SJSA1 (cell line): ENCODE measurements at regions not wholly inside any gene's neighbourhood (a gene's known extent, or its start where the extent isn't known, plus 50 kb on each side); places are given as distances from the start of the nearest gene placed in this dataset.

Source experiments
- DNase-seq, 2 experiments: peaks; one replicate each; pipeline ENCODE4 v3.0.0-alpha.2; 2015 to 2020; ENCODE audit warnings: low spot score in 2 of 2, low read depth in 1 of 2
- H3K27ac ChIP-seq: fragments of 250-450 bp; sonication (Bioruptor Pico); 2 replicates; pipeline ENCODE4 v1.5.1; 2020; ENCODE audit warnings: mild to moderate bottlenecking, moderate library complexity
- H3K27me3 ChIP-seq: fragments of 250-450 bp; sonication (Bioruptor Pico); replicated peaks from 2 replicates; pipeline ENCODE4 v1.5.1; 2020; ENCODE audit warnings: mild to moderate bottlenecking, moderate library complexity
- H3K36me3 ChIP-seq: fragments of 250-450 bp; sonication (Bioruptor Pico); 2 replicates; pipeline ENCODE4 v1.5.1; 2020; ENCODE audit warnings: mild to moderate bottlenecking
- H3K4me1 ChIP-seq: fragments of 250-450 bp; sonication (Bioruptor Pico); replicated peaks from 2 replicates; pipeline ENCODE4 v1.6.1; 2021; ENCODE audit warnings: mild to moderate bottlenecking
- H3K4me3 ChIP-seq: fragments of 250-450 bp; sonication (Bioruptor Pico); 2 replicates; pipeline ENCODE4 v1.5.1; 2020; ENCODE audit warnings: mild to moderate bottlenecking
- H3K9me3 ChIP-seq: fragments of 250-450 bp; sonication (Bioruptor Pico); replicated peaks from 2 replicates; pipeline ENCODE4 v1.5.1; 2020; ENCODE audit warnings: mild to moderate bottlenecking

DNA sequence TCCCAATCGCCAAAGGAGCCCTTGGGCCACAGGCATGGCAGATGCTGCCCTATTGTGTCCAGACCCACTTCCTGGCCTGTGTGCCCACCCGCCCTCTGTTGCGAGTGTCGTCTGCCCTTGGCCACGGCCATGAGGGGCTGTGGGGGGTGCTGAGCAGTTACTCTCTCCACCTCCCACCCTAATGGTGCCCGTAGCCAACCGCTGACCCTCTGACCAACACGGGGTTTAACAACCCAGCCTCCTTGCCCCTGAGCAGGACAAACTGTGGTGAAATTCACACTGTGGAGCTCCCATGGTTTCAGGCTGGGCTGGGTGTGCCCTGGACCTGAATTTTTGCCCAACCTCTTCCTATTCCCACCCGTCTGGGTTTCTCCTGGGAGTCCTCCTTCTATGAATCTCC, 145.7 kb upstream of the HDAC4 start:
- H3K27me3 ChIP-seq, result peaks cover 38% of the 10 kb centered on the region

DNA sequence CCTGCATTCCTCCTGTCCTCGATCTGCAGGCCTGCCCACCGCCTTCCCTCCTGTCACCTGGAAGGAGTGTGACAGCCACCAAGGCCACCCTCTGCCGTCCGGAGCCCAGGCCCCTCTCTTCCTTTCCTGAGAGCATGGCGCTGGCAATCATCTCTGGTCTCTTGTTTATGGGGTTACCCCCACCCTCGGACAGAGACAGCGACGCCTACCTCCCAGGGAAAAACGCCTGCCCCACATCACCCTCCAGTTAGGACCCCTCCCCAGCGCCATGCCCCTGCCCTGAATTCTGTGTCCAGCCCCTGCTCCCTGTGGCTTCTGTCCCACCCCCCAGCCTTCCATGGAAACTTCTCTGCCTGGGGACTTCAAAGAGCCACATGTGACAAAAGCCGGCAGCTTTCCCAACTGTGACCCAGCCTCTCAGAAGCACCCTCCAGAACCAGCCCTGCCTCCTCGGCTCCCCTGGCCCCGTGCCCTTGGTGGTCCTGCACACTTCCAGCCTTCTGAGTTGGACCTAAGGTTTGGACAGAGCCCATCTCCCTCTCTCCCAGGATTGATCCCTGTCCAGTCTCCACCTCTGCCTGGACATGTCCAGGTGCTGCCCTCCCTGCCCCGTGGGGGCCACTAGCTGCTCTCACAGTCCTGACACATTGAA, 145.0 kb upstream of the HDAC4 start:
- peaks cover 45% of the 10 kb centered on the region for H3K27me3 ChIP-seq
- H3K27ac ChIP-seq, result no peak overlapping the region
- no peaks in the 10 kb centered on the region for H3K36me3 ChIP-seq
- no peaks in the 10 kb centered on the region for H3K9me3 ChIP-seq
- DNase-seq, result no peak
- no peaks in the 10 kb centered on the region for H3K4me1 ChIP-seq
- H3K4me3 ChIP-seq, result no peak overlapping the region

More for the DNA sequence above, 145.7 kb upstream of the HDAC4 start:
- Histone ChIP-seq H3K4me3 (no peak overlapping the region), H3K27ac (no peak overlapping the region), H3K36me3 (no peaks in the 10 kb centered on the region), H3K9me3 (no peaks in the 10 kb centered on the region), H3K4me1 (no peaks in the 10 kb centered on the region)
- no peak for DNase-seq

DNA sequence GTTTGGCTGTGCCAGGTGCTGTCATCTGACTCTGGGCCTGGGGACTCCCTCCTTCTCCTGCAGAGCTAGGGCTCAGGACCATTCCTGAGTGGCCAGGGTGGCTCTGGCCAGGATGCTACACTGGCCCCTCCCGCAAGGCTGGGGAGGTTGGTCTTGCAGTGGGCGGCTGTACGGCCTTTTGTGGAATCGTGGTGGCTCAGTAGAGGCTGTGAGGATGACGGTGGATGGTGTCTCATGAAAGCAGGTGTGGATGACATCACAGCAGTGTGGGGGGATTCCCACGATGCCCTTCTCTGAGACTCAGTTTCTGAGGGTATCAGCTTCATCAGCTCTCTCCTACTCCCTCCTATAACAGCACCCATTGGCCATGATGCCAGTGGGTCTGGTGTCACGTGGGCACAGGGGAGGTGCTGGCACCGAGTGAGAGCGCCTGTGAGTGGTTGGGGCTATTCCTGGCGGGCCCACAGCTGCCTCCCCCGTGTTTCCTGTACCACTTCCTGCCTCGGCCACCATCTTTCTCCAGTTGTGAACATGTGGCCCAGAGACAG, 144.2 kb upstream of the HDAC4 start:
- Histone ChIP-seq H3K27me3 (peaks cover 49% of the 10 kb centered on the region), H3K4me1 (no peaks in the 10 kb centered on the region), H3K36me3 (no peaks in the 10 kb centered on the region), H3K4me3 (no peak overlapping the region), H3K27ac (no peak overlapping the region), H3K9me3 (no peaks in the 10 kb centered on the region)
- no peak for DNase-seq

DNA sequence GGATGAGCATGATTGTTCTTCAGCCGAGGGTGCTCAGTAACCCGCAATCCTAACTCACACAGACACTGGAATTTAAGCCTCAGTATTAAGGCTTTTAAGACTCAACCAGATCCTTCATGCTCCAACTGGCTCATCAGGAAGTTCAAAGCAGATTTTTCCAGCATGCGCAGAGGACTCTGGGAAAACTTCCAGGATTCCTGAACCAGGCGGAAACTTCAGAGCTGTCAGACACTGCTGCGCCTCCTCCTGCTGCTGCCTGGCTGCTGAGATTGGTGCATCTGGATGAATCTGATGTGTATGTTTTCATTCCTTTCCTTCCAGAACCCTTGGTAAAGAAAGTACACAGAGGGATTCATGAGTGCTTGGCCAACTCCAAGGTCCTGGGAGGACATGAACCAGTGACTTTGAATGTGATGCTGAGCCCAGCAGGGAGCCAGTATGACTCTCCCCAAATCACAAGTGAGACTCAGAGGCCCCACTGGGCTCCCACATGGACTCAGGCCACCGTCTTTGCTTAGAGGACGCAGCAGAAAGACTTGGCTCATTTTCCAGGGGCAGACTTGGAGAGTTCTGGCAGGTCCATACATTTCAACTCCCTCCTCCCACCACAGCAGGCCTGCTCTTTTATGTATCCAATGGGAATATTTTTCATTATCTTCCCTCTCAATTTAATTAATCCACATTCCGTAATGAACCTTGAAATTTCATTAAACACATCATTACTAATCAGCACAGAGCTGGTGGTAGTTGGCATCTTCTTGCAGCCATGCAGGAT, 143.5 kb upstream of the HDAC4 start:
- Histone ChIP-seq H3K27ac (no peak overlapping the region), H3K4me3 (no peak overlapping the region), H3K9me3 (no peaks in the 10 kb centered on the region), H3K36me3 (no peaks in the 10 kb centered on the region), H3K4me1 (no peaks in the 10 kb centered on the region), H3K27me3 (peaks cover 47% of the 10 kb centered on the region)
- no peak for DNase-seq

DNA sequence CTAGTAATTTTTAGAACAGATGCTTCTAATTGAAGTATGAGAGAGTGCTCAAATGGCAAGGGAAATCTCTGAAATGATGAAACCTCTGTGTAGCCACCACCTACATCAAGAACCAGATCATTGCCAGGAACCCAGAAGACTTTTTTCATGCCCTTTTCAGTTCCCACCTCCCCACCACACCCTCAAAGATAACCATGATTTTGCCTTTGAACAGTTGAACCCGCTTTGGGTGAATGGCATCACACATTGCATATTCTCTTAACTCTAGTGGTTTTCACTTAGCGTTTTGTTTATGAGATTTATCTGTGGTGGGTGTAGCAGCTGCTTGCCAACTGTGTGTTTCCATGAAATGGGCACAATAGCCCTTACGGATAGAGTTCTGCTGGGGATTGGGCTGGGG, 142.9 kb upstream of the HDAC4 start:
- Histone ChIP-seq H3K4me1 (no peaks in the 10 kb centered on the region), H3K4me3 (no peak overlapping the region), H3K27ac (no peak overlapping the region), H3K36me3 (no peaks in the 10 kb centered on the region), H3K27me3 (peaks cover 47% of the 10 kb centered on the region), H3K9me3 (no peaks in the 10 kb centered on the region)
- DNase-seq, result no peak

DNA sequence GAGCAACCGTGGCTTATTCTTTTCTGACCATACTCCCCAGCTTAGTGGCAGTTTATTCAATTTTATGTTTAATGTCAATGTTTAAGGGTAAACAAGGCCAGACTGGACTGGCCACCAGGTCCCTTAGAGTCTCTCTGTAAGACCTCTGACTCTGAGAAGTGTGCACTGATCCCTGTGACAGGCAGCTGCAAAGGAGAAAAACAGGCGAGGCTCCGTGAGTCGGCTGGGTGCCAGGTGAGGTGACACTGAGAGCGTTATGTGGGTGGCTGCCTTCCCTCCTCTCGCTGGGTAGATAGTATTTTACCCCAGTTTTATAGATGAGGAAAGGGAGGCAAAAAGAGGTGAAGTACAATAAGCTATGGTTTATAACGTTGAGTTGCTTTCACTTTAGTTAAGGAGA, 139.4 kb upstream of the HDAC4 start:
- no peaks in the 10 kb centered on the region for H3K36me3 ChIP-seq
- H3K9me3 ChIP-seq, result no peaks in the 10 kb centered on the region
- H3K4me3 ChIP-seq, result no peak overlapping the region
- H3K4me1 ChIP-seq, result no peaks in the 10 kb centered on the region
- H3K27ac ChIP-seq, result no peak overlapping the region
- no peak for DNase-seq
- peaks cover 56% of the 10 kb centered on the region for H3K27me3 ChIP-seq

DNA sequence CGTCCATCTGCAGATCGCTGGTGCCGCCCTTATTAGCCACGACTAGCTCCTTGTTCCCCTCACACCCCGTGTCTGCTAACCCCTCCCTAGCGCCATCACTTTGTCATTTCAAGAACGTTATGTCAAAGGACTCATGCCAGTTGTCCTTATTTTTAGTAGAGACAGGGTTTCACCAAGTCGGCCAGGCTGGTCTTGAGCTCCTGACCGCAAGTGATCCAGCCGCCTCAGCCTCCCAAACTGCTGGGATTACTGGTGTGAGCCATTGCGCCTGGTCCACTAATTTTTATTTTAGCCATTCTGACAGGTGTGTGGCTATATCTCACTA, 138.9 kb upstream of the HDAC4 start:
- no peaks in the 10 kb centered on the region for H3K36me3 ChIP-seq
- no peaks in the 10 kb centered on the region for H3K4me1 ChIP-seq
- DNase-seq, result no peak
- no peak overlapping the region for H3K27ac ChIP-seq
- H3K4me3 ChIP-seq, result no peak overlapping the region
- H3K9me3 ChIP-seq, result no peaks in the 10 kb centered on the region
- H3K27me3 ChIP-seq, result peaks cover 55% of the 10 kb centered on the region

DNA sequence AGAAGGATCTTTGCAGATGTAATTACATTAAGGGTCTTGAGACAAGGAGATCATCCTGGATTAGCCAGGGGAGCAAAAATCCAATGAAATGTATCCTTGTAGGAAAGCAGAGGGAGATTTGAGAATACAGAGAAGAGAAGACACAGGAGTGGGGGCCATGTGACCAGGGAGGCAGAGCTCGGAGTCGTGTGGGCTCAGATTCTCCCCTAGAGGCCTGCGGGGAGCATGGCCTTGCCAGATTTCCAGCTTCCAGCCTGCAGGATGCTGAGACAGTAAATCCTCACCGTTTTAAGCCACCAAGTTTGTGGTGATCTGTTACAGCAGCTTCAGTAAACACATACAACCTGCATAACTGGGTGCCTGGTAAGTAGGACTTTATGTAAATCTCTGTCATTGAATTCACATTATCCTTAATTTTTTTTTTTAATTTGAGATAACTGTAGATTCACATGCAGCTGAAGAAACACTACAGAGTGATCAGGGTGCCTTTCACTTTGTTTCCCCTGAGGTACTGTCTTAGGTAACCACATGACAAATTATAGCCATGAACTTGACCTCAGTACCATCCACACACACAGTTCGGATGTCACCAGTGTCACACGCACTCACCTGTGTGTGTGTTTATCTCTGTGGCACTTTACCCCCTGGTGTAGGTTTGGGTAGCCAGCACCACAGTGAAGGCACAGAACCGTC, 138.4 kb upstream of the HDAC4 start:
- Histone ChIP-seq H3K4me1 (no peaks in the 10 kb centered on the region), H3K4me3 (no peak overlapping the region)

DNA sequence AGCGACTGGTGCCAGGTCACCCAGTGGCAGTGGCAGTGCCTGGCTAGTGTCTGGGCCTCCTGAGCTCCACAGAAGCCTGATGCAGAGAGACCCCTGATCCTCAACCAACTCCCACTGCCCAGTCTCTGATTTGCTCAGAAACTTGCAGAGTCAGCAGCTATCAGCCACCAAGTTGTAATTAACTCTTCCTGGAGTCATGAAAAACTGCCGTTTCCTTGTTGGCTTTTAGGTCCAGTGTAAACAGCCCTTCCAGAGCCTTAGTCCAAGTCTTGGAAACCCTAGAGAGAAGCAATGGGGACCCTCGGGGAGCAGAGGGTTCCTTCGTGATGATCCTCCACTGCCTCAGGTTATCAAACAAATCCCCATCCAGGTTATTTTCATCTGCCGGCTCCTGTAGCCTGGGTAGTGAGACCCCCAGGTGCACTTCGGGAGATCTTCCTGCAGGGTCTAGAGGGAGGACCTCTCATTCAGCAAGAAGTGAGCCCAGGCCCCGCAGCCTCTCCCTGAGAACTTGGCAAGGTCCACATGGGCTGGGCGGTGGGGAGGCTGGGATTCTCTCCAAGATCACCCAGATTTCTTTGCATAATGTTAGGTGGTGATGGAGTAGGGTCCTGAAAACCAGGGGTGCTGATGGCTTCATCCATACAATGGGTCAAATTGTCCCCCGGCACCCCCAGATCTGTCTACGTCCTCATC, 137.7 kb upstream of the HDAC4 start:
- no peaks in the 10 kb centered on the region for H3K9me3 ChIP-seq
- H3K4me3 ChIP-seq, result no peak overlapping the region
- no peaks in the 10 kb centered on the region for H3K4me1 ChIP-seq
- H3K27me3 ChIP-seq, result peaks cover 42% of the 10 kb centered on the region
- no peak for DNase-seq
- no peaks in the 10 kb centered on the region for H3K36me3 ChIP-seq
- H3K27ac ChIP-seq, result no peak overlapping the region

More for the DNA sequence above, 138.4 kb upstream of the HDAC4 start:
- DNase-seq, result no peak
- Histone ChIP-seq H3K27ac (no peak overlapping the region), H3K9me3 (no peaks in the 10 kb centered on the region), H3K27me3 (peaks cover 50% of the 10 kb centered on the region), H3K36me3 (no peaks in the 10 kb centered on the region)

DNA sequence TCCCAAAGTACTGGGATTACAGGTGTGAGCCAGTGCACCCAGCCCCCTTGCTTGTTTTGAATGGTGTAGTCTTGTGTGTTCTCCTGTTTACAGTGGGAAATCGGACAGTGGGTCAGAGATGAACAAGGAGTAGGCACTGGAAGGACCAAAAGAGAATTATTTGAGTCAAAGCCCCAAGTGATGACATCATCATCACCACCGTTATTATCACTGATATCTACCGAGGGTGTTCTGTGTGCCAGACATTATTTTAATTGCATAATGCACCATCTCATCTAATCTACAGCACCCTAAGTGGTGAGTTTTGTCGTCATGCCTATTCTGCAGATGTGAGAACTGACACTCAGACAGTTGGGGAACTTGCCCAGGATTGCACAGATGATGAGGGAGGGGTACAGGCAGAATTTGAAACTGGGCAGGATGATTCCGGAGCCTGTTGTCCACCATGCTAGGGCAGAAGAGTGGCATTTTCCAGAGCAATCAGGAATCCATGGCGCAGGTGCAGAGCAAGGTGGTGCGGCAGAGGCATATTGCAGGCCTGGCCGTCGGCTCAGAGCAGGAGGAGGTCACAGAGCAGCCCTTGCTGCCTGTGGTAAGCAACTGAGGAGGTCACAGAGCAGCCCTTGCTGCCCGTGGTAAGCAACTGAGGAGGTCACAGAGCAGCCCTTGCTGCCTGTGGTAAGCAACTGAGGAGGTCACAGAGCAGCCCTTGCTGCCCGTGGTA, 137.0 kb upstream of the HDAC4 start:
- no peaks in the 10 kb centered on the region for H3K9me3 ChIP-seq
- H3K27me3 ChIP-seq, result peaks cover 36% of the 10 kb centered on the region
- no peak overlapping the region for H3K27ac ChIP-seq
- H3K4me1 ChIP-seq, result no peaks in the 10 kb centered on the region
- H3K4me3 ChIP-seq, result no peak overlapping the region
- no peak for DNase-seq
- H3K36me3 ChIP-seq, result no peaks in the 10 kb centered on the region

DNA sequence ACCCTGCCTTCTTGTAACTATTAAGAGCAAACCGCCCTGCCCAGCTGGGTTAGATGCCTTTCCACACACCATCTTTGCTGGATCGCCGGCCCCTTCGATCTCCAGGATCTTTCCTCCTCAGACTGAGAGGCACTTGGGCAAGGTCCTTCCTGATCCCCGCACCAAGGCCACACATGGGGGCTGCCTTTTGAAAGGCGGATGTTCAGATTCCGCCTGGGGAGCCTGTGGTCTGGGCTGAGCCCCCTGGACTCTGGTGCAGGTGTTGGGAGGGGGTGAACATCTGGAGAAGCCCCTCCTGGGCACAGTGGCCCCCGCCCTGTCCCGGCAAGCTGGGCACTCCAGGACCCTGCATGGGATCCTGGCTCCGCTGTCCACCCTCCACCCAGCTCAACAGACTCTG, 135.4 kb upstream of the HDAC4 start:
- H3K4me3 ChIP-seq, result no peak overlapping the region
- no peaks in the 10 kb centered on the region for H3K9me3 ChIP-seq
- peaks cover 24% of the 10 kb centered on the region for H3K27me3 ChIP-seq
- H3K4me1 ChIP-seq, result no peaks in the 10 kb centered on the region
- H3K36me3 ChIP-seq, result no peaks in the 10 kb centered on the region
- no peak for DNase-seq
- no peak overlapping the region for H3K27ac ChIP-seq

DNA sequence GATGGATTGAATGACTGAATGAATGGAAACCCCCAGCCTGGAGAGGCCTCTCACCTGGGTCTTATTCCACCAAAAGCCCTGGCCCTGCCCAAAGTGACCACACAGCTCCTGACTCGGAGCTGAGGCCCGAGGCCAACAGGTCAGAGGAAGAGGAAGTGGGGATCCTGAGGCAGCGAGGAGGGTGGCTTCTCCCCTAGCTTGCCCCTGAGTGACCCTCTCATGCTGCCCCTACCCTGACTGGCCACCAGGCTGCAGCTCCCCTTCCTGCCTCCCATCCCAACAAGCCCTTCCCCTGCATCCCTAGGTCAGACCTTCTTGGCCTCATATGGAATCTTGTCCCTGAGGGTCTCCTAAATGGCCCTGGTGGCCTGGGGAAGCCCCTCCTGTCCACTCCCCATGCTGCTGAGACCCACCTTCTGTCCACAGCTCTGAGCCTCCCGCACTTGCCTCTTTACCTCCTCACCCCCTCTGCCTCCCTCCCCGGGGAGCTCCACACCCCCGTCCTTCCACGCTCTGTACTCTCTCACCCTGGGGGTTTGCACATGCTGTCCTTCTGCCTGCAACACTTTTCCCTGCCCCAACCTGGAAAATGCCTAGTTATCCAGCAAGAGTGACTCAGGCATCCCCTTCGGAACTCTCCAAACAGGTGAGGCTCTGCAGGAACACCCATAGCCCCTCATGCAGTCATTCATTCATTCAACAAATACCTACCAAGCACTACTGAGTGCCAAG, 134.8 kb upstream of the HDAC4 start:
- Histone ChIP-seq H3K4me1 (no peaks in the 10 kb centered on the region), H3K4me3 (no peak overlapping the region)

More for the DNA sequence above, 134.8 kb upstream of the HDAC4 start:
- Histone ChIP-seq H3K36me3 (no peaks in the 10 kb centered on the region), H3K27ac (no peak overlapping the region), H3K27me3 (peaks cover 21% of the 10 kb centered on the region), H3K9me3 (no peaks in the 10 kb centered on the region)
- no peak for DNase-seq
